DLD1 (cell line): ENCODE measurements at regions not wholly inside any gene's neighbourhood (a gene's known extent, or its start where the extent isn't known, plus 50 kb on each side); places are given as distances from the start of the nearest gene placed in this dataset.
"Not testable (repeated sequence)": the region's sequence is repeated elsewhere in the genome, so short reads cannot be mapped to it uniquely, and the experiment has no call there.

Source experiments
- in situ Hi-C: cut with HindIII; loops from 2 replicates; pipeline ENCODE4 v1.10.0; 2017; ENCODE audit warnings: low sequenced_read_pairs

DNA sequence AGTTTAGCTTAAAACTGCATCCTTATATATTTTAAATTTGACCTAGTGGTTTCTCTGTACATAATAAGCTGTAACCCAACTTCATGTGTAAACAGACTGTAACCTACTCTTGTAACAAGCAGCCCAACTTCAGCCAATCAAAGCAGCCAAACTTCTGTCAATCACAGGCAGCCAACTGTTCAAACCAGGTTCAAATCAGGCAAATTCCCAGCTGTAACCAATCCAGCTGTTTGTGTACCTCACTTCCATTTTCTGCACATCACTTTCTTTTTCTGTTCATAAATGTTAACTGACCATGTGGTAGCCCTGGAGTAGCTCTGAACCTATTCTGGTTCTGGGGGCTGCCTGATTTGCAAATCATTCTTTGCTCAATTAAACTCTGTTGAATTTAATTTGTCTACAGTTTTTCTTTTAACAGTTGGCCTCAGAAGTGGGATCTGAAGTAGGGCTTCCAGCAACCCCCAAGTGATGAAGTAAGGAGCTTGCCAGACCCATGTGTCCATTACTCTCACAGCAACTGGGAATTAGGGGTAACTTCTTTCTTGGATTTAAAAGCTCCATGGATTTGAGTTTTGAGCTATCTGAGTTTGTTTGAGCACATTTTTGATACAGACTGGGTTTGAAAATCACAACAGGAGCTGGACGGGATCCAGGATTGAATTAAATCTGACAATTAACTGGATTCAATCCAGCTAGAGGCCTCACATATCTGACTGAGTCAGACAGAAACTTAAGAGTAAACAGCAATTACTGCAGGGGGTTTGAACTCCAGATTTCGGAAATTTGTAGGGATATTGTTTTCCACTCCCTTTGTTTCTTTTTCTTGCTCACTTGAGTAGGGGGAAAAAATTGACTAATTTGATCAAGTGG is 1569.7 kb upstream of the SLC39A10 start:
- in situ Hi-C loops: no loop called here

GRCh38 chr2:194086129-194086528 is 1570.9 kb upstream of the SLC39A10 start:
- in situ Hi-C loops: no loop called here

GRCh38 chr2:194079989-194080388 is 1577.0 kb upstream of the SLC39A10 start:
- in situ Hi-C loops: no loop called here

- in situ Hi-C loops: no loop called here
These were observed 1579.7 kb upstream of the SLC39A10 start for GRCh38 chr2:194077366-194077765.

GRCh38 chr2:194062401-194062800 is 1594.6 kb upstream of the SLC39A10 start:
- in situ Hi-C loops: no loop called here

DNA sequence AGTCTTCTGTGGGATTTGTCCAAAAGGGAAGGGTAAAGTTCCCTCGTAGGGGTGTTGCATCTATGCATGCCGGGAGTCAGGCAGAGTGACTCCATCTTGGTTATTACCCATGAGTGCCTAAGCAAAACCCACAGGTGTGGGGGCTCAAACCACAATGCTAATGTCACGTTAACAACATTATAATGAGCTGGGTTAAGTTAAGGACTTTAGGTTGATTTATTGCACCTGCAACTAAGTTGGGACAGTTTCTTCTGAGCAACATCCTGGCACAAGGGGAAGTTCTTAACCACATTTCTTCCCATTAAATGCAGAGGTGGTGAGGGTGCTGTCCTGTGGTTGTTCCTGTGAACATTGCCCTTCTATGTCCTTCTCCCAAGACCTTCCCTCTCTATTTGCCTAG is 1596.8 kb upstream of the SLC39A10 start:
- in situ Hi-C loops: no loop called here

GRCh38 chr2:194054313-194054712 is 1602.7 kb upstream of the SLC39A10 start:
- in situ Hi-C loops: no loop called here

DNA sequence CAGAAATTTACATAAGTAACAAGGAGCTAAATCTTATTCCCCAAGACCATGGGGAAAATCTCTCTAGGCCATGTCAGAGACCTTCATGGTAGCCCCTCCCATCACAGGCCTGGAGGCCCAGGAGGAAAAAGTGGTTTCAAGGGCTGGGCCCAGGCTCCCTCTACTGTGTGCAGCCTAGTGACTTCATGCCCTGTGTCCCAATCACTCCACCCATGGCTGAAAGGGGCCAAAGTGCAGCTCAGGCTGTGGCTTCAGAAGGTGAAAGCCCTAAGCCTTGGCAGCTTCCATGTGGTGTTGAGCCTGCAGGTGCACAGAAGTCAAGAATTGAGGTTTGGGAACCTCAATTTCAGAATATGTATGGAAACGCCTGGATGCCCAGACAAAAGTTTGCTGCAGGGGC is 1612.7 kb upstream of the SLC39A10 start:
- in situ Hi-C loops: no loop called here

GRCh38 chr2:194021130-194021529 is 1635.9 kb upstream of the SLC39A10 start:
- in situ Hi-C loops: not testable (repeated sequence)

GRCh38 chr2:194020155-194020554 is 1636.9 kb upstream of the SLC39A10 start:
- in situ Hi-C loops: no loop called here

DNA sequence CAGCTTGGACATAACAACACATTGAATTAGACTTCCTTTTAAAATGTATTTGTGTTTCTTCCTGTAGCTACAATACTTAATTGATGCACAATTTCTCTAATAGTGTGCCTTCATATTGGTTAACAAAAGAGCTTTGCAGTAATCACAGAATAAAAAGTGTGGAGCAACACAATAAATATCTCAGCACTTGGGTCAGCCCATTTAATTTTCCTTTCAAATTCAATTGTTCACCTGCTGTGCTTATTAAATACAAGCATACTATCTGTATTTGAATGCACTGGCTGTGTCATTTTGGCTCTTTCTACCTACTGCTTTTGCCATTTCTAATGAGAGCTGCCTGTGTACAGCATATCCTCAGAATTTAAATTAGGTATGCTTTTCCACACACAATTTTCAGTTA is 1641.3 kb upstream of the SLC39A10 start:
- in situ Hi-C loops: no loop called here

DNA sequence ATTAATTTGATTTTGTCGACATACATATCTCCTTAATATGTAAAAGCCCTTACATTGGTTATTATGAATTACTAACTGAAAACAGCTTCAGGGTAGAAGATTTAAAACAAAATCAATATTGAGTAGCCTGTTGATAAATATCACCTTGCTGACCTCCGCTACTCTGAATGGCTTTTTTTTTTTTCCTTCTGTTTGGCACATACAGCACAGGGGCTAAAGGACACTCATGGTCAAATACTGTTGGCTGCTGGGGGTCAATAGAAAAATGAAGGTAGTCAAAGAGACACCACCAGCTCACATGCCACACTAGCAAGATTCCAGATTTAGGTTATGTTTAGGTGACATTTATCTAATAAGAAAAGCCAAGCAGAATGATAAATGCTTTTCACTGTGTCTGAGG is 1642.4 kb upstream of the SLC39A10 start:
- in situ Hi-C loops: no loop called here

GRCh38 chr2:194004590-194005206 is 1652.3 kb upstream of the SLC39A10 start:
- in situ Hi-C loops: no loop called here

DNA sequence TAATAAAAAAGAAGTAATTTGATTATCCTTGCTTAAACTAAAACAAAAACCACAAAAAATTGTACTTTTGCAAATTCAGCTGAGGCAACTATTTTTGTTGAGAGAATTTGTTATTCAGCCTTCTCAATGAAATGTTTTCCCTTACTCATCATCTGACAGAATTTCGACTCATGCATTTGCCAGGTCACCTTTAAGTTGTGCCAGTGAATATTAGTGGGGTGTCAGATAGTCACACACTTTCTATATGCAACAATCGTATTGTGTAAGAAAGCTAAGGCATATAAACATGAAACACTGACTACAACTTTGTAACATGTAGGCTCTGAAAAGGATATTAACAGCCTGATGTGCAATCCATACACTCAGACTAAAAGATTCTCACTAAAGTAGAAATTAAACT is 1653.1 kb upstream of the SLC39A10 start:
- in situ Hi-C loops: no loop called here

GRCh38 chr2:194002699-194003368 is 1654.2 kb upstream of the SLC39A10 start:
- in situ Hi-C loops: no loop called here

GRCh38 chr2:193990868-193991267 is 1666.2 kb upstream of the SLC39A10 start:
- in situ Hi-C loops: no loop called here

GRCh38 chr2:193989645-193990044 is 1667.4 kb upstream of the SLC39A10 start:
- in situ Hi-C loops: no loop called here

- in situ Hi-C loops: no loop called here
These were observed 1668.2 kb upstream of the SLC39A10 start for GRCh38 chr2:193988784-193989183.

GRCh38 chr2:193985272-193985671 is 1671.8 kb upstream of the SLC39A10 start:
- in situ Hi-C loops: no loop called here

GRCh38 chr2:193980599-193980998 is 1676.4 kb upstream of the SLC39A10 start:
- in situ Hi-C loops: no loop called here

- in situ Hi-C loops: no loop called here
These were observed 1683.2 kb upstream of the SLC39A10 start for GRCh38 chr2:193973781-193974180.

DNA sequence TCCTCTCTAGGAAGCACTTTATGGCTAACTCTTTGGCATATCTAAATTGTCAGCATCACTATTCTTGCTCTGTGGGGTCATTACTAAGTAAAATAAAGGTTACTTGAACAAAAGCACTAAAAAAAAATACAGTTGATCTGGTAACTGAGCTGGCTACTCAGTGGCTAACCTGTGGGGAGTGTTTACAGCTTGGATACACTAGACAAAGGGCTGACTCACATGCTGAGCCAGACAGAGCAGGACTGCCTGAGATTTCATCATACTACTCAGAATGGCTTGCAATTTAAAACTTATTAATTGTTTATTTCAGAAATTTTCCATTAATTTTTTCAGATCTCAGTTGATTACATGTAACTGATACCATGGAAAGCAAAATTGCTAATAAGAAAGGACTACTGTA is 1690.4 kb upstream of the SLC39A10 start:
- in situ Hi-C loops: no loop called here
